ENCODE measurements at regions not wholly inside any gene's neighbourhood (a gene's known extent, or its start where the extent isn't known, plus 50 kb on each side); places are given as distances from the start of the nearest gene placed in this dataset.

GRCh38 chr2:53067056-53067455 lies 700.5 kb upstream of the CHAC2 start:
- Histone ChIP-seq H3K4me1 (no peaks in the 10 kb centered on the region), H3K27ac (no peak overlapping the region), H3K4me3 (no peak overlapping the region), H3K36me3 (ENCODE audit: insufficient read depth in 1 of 2, low read depth in 1 of 2) (no peaks in the 10 kb centered on the region), H3K9me3 (no peaks in the 10 kb centered on the region), H3K27me3 (ENCODE audit: insufficient read depth in 3 of 3, low read length in 2 of 3) (no peaks in the 10 kb centered on the region)
- 46 to 49% (median 48%) methylated on average over 2 of the region's 2 CpGs for WGBS, 3 donors
- intact Hi-C loops (cut with DNase I): no loop called here
- TF ChIP-seq CTCF (IDR thresholded peaks at IDR 0.05): no peak
- DNase-seq (no peak), ATAC-seq (no peak)

- Histone ChIP-seq H3K4me3 (no peak overlapping the region), H3K36me3 (ENCODE audit: insufficient read depth in 1 of 2, low read depth in 1 of 2) (no peaks in the 10 kb centered on the region), H3K27ac (no peak overlapping the region), H3K27me3 (ENCODE audit: insufficient read depth in 3 of 3, low read length in 2 of 3) (no peaks in the 10 kb centered on the region), H3K9me3 (no peaks in the 10 kb centered on the region), H3K4me1 (no peaks in the 10 kb centered on the region)
- 73 to 86% (median 84%) methylated on average over 1 of the region's 1 CpG for WGBS, 3 donors
- DNase-seq: no peak
- TF ChIP-seq CTCF (IDR thresholded peaks at IDR 0.05): no peak
- intact Hi-C loops (cut with DNase I): no loop called here
- no peak for ATAC-seq
Observed at GRCh38 chr2:53064154-53064553, 703.5 kb upstream of the CHAC2 start.

GRCh38 chr2:53058526-53058925 lies 709.1 kb upstream of the CHAC2 start:
- no peak for ATAC-seq
- H3K4me1 ChIP-seq: no peaks in the 10 kb centered on the region
- WGBS, 3 donors: 63 to 75% (median 73%) methylated on average over 3 of the region's 3 CpGs

GRCh38 chr2:53053937-53054336 lies 713.7 kb upstream of the CHAC2 start:
- no peak for ATAC-seq
- intact Hi-C loops (cut with DNase I): no loop called here
- Histone ChIP-seq H3K4me1 (no peaks in the 10 kb centered on the region), H3K36me3 (ENCODE audit: insufficient read depth in 1 of 2, low read depth in 1 of 2) (no peaks in the 10 kb centered on the region), H3K27ac (no peak overlapping the region), H3K4me3 (no peak overlapping the region), H3K27me3 (ENCODE audit: insufficient read depth in 3 of 3, low read length in 2 of 3) (no peaks in the 10 kb centered on the region), H3K9me3 (no peaks in the 10 kb centered on the region)
- DNase-seq: no peak
- no peak for TF ChIP-seq CTCF (IDR thresholded peaks at IDR 0.05)

More at GRCh38 chr2:53058526-53058925, 709.1 kb upstream of the CHAC2 start:
- no peak for TF ChIP-seq CTCF (IDR thresholded peaks at IDR 0.05)
- Histone ChIP-seq H3K27me3 (ENCODE audit: insufficient read depth in 3 of 3, low read length in 2 of 3) (no peaks in the 10 kb centered on the region), H3K4me3 (no peak overlapping the region), H3K9me3 (no peaks in the 10 kb centered on the region), H3K36me3 (ENCODE audit: insufficient read depth in 1 of 2, low read depth in 1 of 2) (no peaks in the 10 kb centered on the region), H3K27ac (no peak overlapping the region)
- intact Hi-C loops (cut with DNase I): no loop called here
- DNase-seq: no peak

- intact Hi-C loops (cut with DNase I): no loop called here
Observed at GRCh38 chr2:53051157-53051556, 716.4 kb upstream of the CHAC2 start.

More at GRCh38 chr2:53051157-53051556, 716.4 kb upstream of the CHAC2 start:
- Histone ChIP-seq H3K27ac (no peak overlapping the region), H3K9me3 (no peaks in the 10 kb centered on the region), H3K4me3 (no peak overlapping the region), H3K36me3 (ENCODE audit: insufficient read depth in 1 of 2, low read depth in 1 of 2) (no peaks in the 10 kb centered on the region), H3K4me1 (no peaks in the 10 kb centered on the region), H3K27me3 (ENCODE audit: insufficient read depth in 3 of 3, low read length in 2 of 3) (no peaks in the 10 kb centered on the region)
- ATAC-seq (no peak), DNase-seq (no peak)
- no peak for TF ChIP-seq CTCF (IDR thresholded peaks at IDR 0.05)

All from psoas muscle (tissue), 7 donors.